Right ventricle myocardium inferior (tissue), 1 donor: ENCODE measurements at regions not wholly inside any gene's neighbourhood (a gene's known extent, or its start where the extent isn't known, plus 50 kb on each side); places are given as distances from the start of the nearest gene placed in this dataset.

Source experiments
- ATAC-seq: fragments of 200-7000 bp; cut with Tn5 transposase; one replicate; pipeline ENCODE4 v1.9.1; 2020; ENCODE audit warnings: mild to moderate bottlenecking, moderate library complexity
- DNase-seq: peaks from one replicate; pipeline ENCODE4 v3.0.0; 2021; ENCODE audit errors: missing footprints
- intact Hi-C: fragments of 100-400 bp; cut with DNase I; formaldehyde crosslinking; loops from one replicate; pipeline ENCODE4 v1.11.0; 2022
- donor health status: DM: no; HTN: yes; CAD: no; lungs with severe emphysema.

- intact Hi-C loops: no loop called here
- DNase-seq (no peak), ATAC-seq (no peak)
Measured at GRCh38 chr3:123341-123740, 73.2 kb upstream of the CHL1 start.

- ATAC-seq (no peak), DNase-seq (no peak)
- intact Hi-C loops: no loop called here
Measured at GRCh38 chr3:124557-125179, 71.9 kb upstream of the CHL1 start.

DNA sequence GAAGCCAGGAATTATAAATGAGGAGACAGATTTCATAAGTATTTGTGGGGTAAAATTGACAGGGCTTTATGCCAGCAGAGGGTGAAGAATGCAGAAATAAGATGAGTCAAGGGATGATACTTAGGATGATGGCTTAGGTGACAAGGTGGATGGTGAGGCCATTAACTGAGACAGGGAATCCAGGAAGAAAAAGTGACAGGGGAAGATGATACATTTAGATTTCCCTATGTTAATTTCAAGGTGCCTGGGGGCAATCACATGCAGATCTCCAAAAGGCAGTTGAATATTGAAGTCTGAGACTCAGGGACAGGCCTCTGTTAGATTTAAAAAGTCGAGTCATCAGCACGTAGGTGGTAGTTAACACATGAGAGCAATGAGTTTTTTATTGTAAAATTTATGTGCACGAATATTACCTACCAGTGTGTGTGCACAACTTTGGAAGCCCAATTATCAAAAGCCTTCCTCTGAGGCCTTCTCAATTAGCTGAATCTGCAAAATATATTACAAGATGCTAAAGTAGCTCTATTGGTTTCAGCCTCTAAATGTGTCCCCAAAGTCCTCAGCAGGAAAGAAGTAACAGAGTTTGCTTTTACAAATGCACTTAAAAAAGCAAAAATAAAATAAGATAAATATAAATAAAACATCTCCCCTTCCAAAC, 67.9 kb upstream of the CHL1 start:
- intact Hi-C loops: no loop called here
- no peak for ATAC-seq
- no peak for DNase-seq

- ATAC-seq (peak; percentile 95), DNase-seq (no peak)
- intact Hi-C loops: no loop called here
Measured at GRCh38 chr3:131151-131888, 65.2 kb upstream of the CHL1 start.

DNA sequence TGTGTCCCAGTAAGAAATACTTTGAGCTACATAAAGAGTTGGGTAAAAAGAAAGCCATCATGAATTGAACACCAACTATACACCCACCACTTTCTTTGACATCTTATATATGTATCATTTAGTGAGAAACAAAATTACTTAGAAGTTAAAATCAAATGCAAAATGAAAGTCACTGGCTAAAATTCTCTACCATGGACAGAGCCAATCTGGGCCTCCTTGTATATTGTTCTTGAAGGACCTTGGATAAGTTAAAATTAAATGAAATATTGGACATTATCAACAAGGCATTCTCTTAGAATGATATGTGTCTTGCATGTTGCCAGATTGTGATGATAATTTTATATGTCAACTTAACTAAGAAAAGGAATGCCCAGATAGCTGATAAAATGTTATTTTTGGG, 64.2 kb upstream of the CHL1 start:
- ATAC-seq (no peak), DNase-seq (no peak)
- intact Hi-C loops: no loop called here

- ATAC-seq (no peak), DNase-seq (no peak)
- intact Hi-C loops: no loop called here
Measured at GRCh38 chr3:132904-133303, 63.7 kb upstream of the CHL1 start.

- no peak for ATAC-seq
- no peak for DNase-seq
- intact Hi-C loops: no loop called here
Measured at GRCh38 chr3:140748-141330, 55.7 kb upstream of the CHL1 start.
